DND-41 (cell line): ENCODE measurements at regions not wholly inside any gene's neighbourhood (a gene's known extent, or its start where the extent isn't known, plus 50 kb on each side); places are given as distances from the start of the nearest gene placed in this dataset.

Experiments used
- ATAC-seq: fragments of 200-7000 bp; cut with Tn5 transposase; 3 replicates; pipeline ENCODE4 v1.9.1; 2021; ENCODE audit warnings: low read depth; ENCODE audit not compliant: insufficient read depth
- DNase-seq: peaks from one replicate; pipeline ENCODE4 v3.0.0-alpha.2; 2020
- H2AFZ ChIP-seq: 2 replicates; pipeline ENCODE4 v1.6.0; 2012; ENCODE audit warnings: low read depth, low read length
- H3K27ac ChIP-seq: 2 replicates; pipeline ENCODE4 v1.5.1; 2012; ENCODE audit warnings: low read length, inconsistent platforms
- H3K27me3 ChIP-seq: fragments of 200-600 bp; sonication (generic); 2 replicates; pipeline ENCODE4 v1.6.0; 2012; ENCODE audit warnings: low read length, mild to moderate bottlenecking, inconsistent platforms; ENCODE audit not compliant: insufficient read depth, poor library complexity
- H3K36me3 ChIP-seq: 2 replicates; pipeline ENCODE4 v1.5.1; 2012; ENCODE audit warnings: low read length, inconsistent platforms; ENCODE audit not compliant: insufficient read depth
- H3K4me1 ChIP-seq: 2 replicates; pipeline ENCODE4 v1.5.1; 2012; ENCODE audit warnings: mild to moderate bottlenecking, low read length; ENCODE audit not compliant: insufficient read depth
- H3K4me2 ChIP-seq: 2 replicates; pipeline ENCODE4 v1.6.0; 2012; ENCODE audit warnings: mild to moderate bottlenecking, moderate library complexity, low read length, inconsistent platforms; ENCODE audit not compliant: insufficient read depth
- H3K4me3 ChIP-seq, 2 experiments: fragments of 200-600 bp in 1 of 2; shearing (Covaris generic) in 1 of 2; 2 replicates each; pipeline ENCODE4 v1.5.1; 2012 to 2016; ENCODE audit warnings: inconsistent platforms in 2 of 2, low read length in 2 of 2, mild to moderate bottlenecking in 2 of 2, low read depth in 1 of 2, moderate library complexity in 1 of 2
- H3K79me2 ChIP-seq: 2 replicates; pipeline ENCODE4 v1.6.0; 2012; ENCODE audit warnings: low read length, inconsistent platforms; ENCODE audit not compliant: insufficient read depth
- H3K9ac ChIP-seq: 2 replicates; pipeline ENCODE4 v1.6.0; 2012; ENCODE audit warnings: low read depth, mild to moderate bottlenecking, inconsistent platforms, low read length, moderate library complexity
- H3K9me3 ChIP-seq: 2 replicates; pipeline ENCODE4 v1.5.1; 2012; ENCODE audit warnings: low read length, moderate library complexity, mild to moderate bottlenecking, inconsistent platforms; ENCODE audit not compliant: insufficient read depth, severe bottlenecking
- H4K20me1 ChIP-seq: 2 replicates; pipeline ENCODE4 v1.6.0; 2012; ENCODE audit warnings: low read length; ENCODE audit not compliant: insufficient read depth
- CTCF ChIP-seq: IDR thresholded peaks from 2 replicates; pipeline ENCODE4 v1.5.1; 2012; ENCODE audit warnings: borderline replicate concordance, low read length, moderate library complexity, mild to moderate bottlenecking; ENCODE audit not compliant: poor library complexity, severe bottlenecking; ENCODE audit errors: extremely low read depth
- EZH2 ChIP-seq: IDR thresholded peaks from 3 replicates; pipeline ENCODE4 v1.6.1; 2012; ENCODE audit warnings: borderline replicate concordance, low read depth, mild to moderate bottlenecking, moderate library complexity, low read length, inconsistent platforms; ENCODE audit not compliant: severe bottlenecking

- Histone ChIP-seq H3K27ac (no peak overlapping the region), H3K36me3 (no peaks in the 10 kb centered on the region)
Observed at GRCh38 chr7:54153462-54153861, 388.7 kb upstream of the VSTM2A start.

GRCh38 chr7:54159088-54159487, 383.1 kb upstream of the VSTM2A start:
- no peak overlapping the region for H2AFZ ChIP-seq
- H3K4me1 ChIP-seq = no peaks in the 10 kb centered on the region
- no peak overlapping the region for H3K9ac ChIP-seq
- no peak for TF ChIP-seq CTCF
- no peak for TF ChIP-seq EZH2
- ATAC-seq (no peak), DNase-seq (no peak)
- no peaks in the 10 kb centered on the region for H4K20me1 ChIP-seq
- no peaks in the 10 kb centered on the region for H3K9me3 ChIP-seq
- no peak overlapping the region for H3K27ac ChIP-seq
- H3K4me3 ChIP-seq = no peak overlapping the region
- no peak overlapping the region for H3K4me2 ChIP-seq
- H3K79me2 ChIP-seq = no peaks in the 10 kb centered on the region
- no peaks in the 10 kb centered on the region for H3K27me3 ChIP-seq
- H3K36me3 ChIP-seq = no peaks in the 10 kb centered on the region

More at GRCh38 chr7:54153462-54153861, 388.7 kb upstream of the VSTM2A start:
- DNase-seq = no peak
- no peaks in the 10 kb centered on the region for H3K9me3 ChIP-seq
- H3K4me3 ChIP-seq = no peak overlapping the region
- H4K20me1 ChIP-seq = no peaks in the 10 kb centered on the region
- no peaks in the 10 kb centered on the region for H3K4me1 ChIP-seq
- H3K79me2 ChIP-seq = no peaks in the 10 kb centered on the region
- H3K4me2 ChIP-seq = no peak overlapping the region
- ATAC-seq = no peak
- H3K9ac ChIP-seq = no peak overlapping the region
- no peak overlapping the region for H2AFZ ChIP-seq
- TF ChIP-seq EZH2 (no peak), CTCF (no peak)
- no peaks in the 10 kb centered on the region for H3K27me3 ChIP-seq

GRCh38 chr7:54161621-54162020, 380.6 kb upstream of the VSTM2A start:
- Histone ChIP-seq H3K27me3 (no peaks in the 10 kb centered on the region), H3K79me2 (no peaks in the 10 kb centered on the region), H3K36me3 (no peaks in the 10 kb centered on the region), H3K27ac (no peak overlapping the region), H3K4me2 (no peak overlapping the region), H2AFZ (no peak overlapping the region), H3K4me1 (no peaks in the 10 kb centered on the region), H3K9ac (no peak overlapping the region), H4K20me1 (no peaks in the 10 kb centered on the region), H3K9me3 (no peaks in the 10 kb centered on the region), H3K4me3 (no peak overlapping the region)
- TF ChIP-seq CTCF = no peak
- no peak for TF ChIP-seq EZH2
- DNase-seq (no peak), ATAC-seq (no peak)

- ATAC-seq = no peak
- Histone ChIP-seq H3K27ac (no peak overlapping the region), H2AFZ (no peak overlapping the region), H4K20me1 (no peaks in the 10 kb centered on the region), H3K27me3 (no peaks in the 10 kb centered on the region), H3K36me3 (no peaks in the 10 kb centered on the region), H3K9me3 (no peaks in the 10 kb centered on the region), H3K79me2 (no peaks in the 10 kb centered on the region), H3K9ac (no peak overlapping the region), H3K4me3 (no peak overlapping the region), H3K4me2 (no peak overlapping the region), H3K4me1 (no peaks in the 10 kb centered on the region)
- no peak for DNase-seq
- TF ChIP-seq EZH2 = no peak
- no peak for TF ChIP-seq CTCF
Observed at GRCh38 chr7:54166419-54166818, 375.8 kb upstream of the VSTM2A start.
